ENCODE measurements at regions not wholly inside any gene's neighbourhood (a gene's known extent, or its start where the extent isn't known, plus 50 kb on each side); places are given as distances from the start of the nearest gene placed in this dataset.

GRCh38 chr6:157756708-157757429 is 66.2 kb upstream of the SNX9 start:
- DNase-seq: peak; percentile 41

GRCh38 chr6:157757430-157758403 is 65.3 kb upstream of the SNX9 start:
- no peak for DNase-seq

GRCh38 chr6:157758516-157759023 is 64.5 kb upstream of the SNX9 start:
- no peak for DNase-seq

GRCh38 chr6:157759028-157759427 is 64.0 kb upstream of the SNX9 start:
- DNase-seq: no peak

- no peak for DNase-seq
Observed at GRCh38 chr6:157760137-157760536, 62.9 kb upstream of the SNX9 start.

- DNase-seq: no peak
Observed at GRCh38 chr6:157760589-157761330, 62.3 kb upstream of the SNX9 start.

- no peak for DNase-seq
Observed at GRCh38 chr6:157761331-157761921, 61.6 kb upstream of the SNX9 start.

GRCh38 chr6:157761926-157762325 is 61.1 kb upstream of the SNX9 start:
- no peak for DNase-seq

GRCh38 chr6:157762636-157763035 is 60.4 kb upstream of the SNX9 start:
- DNase-seq: no peak

GRCh38 chr6:157763129-157763903 is 59.7 kb upstream of the SNX9 start:
- peak; percentile 26 for DNase-seq

GRCh38 chr6:157763904-157764177 is 59.2 kb upstream of the SNX9 start:
- DNase-seq: no peak

- no peak for DNase-seq
Observed at GRCh38 chr6:157764178-157765068, 58.6 kb upstream of the SNX9 start.

GRCh38 chr6:157766901-157767774 is 55.9 kb upstream of the SNX9 start:
- DNase-seq: no peak

- DNase-seq: no peak
Observed at GRCh38 chr6:157767775-157768156, 55.3 kb upstream of the SNX9 start.

GRCh38 chr6:157768304-157768703 is 54.7 kb upstream of the SNX9 start:
- no peak for DNase-seq

- no peak for DNase-seq
Observed at GRCh38 chr6:157768863-157769551, 54.0 kb upstream of the SNX9 start.

- DNase-seq: no peak
Observed at GRCh38 chr6:157769776-157770426, 53.1 kb upstream of the SNX9 start.

GRCh38 chr6:157770946-157771345 is 52.1 kb upstream of the SNX9 start:
- no peak for DNase-seq

GRCh38 chr6:157772820-157773219 is 50.2 kb upstream of the SNX9 start:
- no peak for DNase-seq

Measured in NCI-H187 treated with DMSO at 0.1 percent for 48 hours (cell line).